GM08714 (cell line): ENCODE measurements at regions not wholly inside any gene's neighbourhood (a gene's known extent, or its start where the extent isn't known, plus 50 kb on each side); places are given as distances from the start of the nearest gene placed in this dataset.

ENCODE experiments used
- H3K4me3 ChIP-seq: fragments of 200-500 bp; sonication (Bioruptor generic); 2 replicates; pipeline ENCODE4 v1.5.1; 2014; ENCODE audit warnings: mild to moderate bottlenecking, low read length, inconsistent platforms
- ZNF274 ChIP-seq: IDR thresholded peaks from 2 replicates; pipeline ENCODE4 v1.6.1; 2012; ENCODE audit warnings: mild to moderate bottlenecking, low read depth, low read length

DNA sequence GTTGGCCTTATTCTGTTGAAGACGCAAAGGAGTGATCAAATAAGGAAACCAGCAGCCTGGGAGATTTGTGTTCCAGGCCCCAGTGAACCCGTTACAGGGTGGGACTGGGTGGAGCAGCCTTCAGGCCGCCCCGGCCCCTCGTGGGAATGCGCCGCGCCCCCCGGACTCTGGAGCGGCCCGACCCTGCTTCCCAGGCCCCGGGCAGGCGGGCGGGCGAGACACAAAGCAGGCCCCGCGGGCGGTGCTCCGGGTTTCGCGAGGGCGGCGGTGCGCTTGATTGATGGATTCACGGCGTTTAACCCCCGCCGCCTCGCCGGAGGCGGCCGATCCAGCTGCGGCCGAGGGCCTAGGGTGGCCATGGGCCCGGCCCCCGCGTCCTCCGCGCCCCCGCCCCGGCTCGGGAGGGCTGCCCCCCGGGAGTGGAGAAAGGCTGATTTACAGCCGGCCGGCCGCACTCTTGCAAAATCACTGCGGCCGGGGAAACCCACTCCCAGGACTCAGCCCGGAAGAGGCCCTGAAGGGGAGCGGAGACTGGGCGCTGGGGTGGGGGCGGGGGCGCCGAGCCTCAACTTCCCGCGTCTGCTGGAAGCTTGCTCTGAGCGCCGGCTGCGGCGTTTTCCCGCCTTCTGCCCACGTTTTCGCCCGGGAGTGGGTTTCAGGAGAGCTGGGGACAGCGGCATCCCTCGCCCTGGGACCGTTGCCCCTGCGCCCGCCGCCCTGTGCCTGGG, 299.6 kb upstream of the NFE2L3 start:
- H3K4me3 ChIP-seq, result peak overlapping the region; percentile 3; the same call in 1 of the 2 replicates
- no peak for TF ChIP-seq ZNF274

DNA sequence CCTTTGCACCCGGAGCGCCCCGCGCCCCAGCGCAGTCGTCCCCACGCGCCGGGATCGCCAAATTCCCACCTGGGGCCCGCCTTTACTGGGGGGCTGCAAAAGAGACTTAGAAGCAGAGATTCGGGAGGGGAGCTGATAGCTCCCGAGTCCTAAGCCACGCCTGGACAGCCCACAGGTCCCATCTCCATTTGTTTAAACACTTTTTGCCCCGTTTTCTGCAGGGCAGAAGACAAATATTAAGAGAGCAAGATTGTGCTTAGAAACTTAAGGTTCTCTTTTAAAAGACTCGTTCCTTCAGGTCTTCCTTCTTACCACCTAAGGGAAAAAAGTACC, 299.1 kb upstream of the NFE2L3 start:
- no peak for TF ChIP-seq ZNF274
- peak overlapping the region; percentile 3; the same call in 1 of the 2 replicates for H3K4me3 ChIP-seq

DNA sequence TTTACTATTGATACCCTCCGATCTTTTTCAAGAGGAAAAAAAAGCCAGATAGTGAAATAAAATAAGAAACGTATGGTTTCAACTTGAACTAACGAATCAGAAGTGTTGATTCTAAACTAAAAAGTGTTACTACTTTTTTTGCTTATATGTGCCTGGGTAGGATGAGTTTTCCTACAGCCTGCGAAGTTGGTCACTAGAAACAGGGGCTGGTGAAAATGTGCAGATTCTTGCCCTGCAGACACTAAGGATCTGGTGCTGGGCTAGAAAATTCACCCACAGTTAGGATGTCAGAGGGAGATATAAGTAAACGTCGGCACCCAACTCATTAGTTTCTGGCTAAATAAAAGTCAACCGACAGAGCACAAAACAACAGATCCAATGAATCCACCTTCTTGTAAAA, 298.7 kb upstream of the NFE2L3 start:
- H3K4me3 ChIP-seq, result no peak overlapping the region
- TF ChIP-seq ZNF274, result no peak

DNA sequence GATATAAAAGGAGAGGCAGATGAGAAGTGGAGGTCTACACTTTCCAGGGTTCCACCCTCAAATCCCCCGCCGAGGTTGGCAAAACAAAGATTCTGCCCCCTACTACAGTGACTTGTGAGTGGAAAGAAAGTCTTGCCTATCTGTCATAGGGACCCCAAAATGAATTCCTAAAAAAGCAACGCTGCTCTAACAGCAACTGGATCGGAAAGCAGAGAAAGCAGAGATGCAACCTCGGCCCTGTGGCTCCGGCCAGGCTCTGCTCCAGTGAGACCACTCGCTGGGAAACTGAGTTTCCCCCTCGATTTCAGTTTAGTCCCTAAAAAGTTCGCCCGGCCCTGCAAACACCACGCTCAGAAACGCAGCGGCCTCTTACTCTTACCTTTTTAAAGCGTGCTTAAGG, 297.9 kb upstream of the NFE2L3 start:
- TF ChIP-seq ZNF274, result no peak
- no peak overlapping the region for H3K4me3 ChIP-seq

DNA sequence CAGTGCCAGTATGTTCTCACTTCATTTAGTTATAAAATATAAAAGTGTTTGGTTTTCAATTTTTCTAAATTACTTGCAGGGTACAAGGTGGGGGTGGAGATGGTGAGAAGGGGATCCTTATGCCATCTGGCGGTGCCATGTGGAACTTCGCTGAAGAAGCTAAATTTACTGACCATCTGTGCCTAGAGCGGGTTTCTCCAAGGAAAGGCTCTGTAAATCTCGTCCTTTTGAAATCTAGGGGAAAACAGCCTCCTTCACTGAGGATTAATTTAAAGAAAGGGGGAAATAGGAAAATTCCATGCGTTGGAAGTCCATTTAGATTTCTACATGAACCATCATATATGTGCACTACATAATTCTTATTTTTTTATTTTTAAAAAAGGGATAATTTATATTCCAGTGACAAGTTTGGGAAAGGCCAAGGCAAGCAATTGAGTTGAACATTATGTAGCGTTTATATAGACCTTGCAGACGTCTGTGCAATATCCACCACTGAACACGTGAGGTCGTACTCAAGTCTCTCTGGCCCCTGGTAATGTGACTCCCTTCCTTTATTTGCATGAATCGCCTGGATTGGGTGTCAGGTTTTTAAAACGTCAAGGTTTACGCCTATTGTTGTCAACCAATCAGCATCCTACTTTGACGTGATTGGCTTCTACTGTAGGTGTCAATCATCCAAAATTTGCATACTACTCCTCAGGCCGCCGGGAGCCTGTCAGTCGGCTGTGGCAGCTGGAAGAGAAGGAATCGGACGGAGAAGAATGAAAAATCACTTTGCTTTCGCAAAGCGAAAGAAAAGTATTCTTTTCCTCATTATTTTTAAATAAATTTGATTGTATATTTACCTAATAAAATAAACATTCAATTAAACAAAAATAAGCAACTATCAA, 297.1 kb upstream of the NFE2L3 start:
- no peak overlapping the region for H3K4me3 ChIP-seq
- no peak for TF ChIP-seq ZNF274

GRCh38 chr7:25855854-25856782, 295.9 kb upstream of the NFE2L3 start:
- TF ChIP-seq ZNF274, result no peak
- peak overlapping the region; percentile 67 for H3K4me3 ChIP-seq

DNA sequence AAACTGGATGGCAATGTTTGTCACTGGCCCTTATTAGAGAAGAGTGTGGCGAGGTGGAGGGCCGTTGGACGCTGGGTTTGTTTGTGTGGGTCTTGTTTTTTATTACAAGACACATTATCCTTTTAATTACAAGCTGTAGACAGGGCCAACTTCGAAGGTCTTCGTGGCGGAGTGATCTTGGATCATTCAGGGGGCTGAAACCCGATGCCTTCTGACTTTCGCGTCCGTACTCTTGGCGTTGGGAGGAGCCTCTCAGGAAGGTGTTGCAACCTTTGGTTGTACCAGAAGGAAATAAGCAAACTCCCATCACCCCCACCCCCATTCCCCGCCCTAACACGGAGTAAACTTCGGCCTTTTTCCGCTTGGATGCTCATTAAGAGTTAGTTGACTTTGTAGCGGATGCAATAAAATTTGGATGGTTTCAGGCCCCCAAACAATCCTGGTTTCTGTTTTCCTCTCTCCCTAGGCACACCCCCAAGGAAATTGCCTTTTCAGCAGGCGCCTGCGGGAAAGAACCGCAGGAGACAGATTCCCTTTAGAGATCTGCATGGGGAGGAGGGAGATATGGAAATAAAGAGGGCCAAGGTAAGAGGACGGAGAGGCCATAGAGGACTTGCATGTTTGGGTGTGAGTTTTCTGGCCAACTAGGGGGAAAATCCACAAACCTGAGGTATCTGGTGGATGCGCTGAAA, 294.5 kb upstream of the NFE2L3 start:
- H3K4me3 ChIP-seq, result peak overlapping the region; percentile 66
- TF ChIP-seq ZNF274, result no peak

DNA sequence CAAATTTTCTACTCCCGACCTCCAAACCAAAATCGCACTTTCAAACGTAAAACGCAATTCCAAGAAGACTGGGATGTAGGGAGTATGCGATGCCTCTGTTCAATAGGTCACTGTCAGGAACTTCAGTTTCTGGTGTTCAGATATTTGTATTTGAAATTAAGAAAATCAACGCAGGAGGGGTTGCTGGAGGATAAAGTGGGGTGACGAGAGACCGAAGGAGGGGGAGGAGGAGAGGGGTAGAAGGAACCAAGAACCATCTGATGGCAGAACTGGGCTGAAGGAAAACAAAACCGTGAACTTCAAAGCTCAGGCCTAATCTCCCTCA, 293.8 kb upstream of the NFE2L3 start:
- no peak for TF ChIP-seq ZNF274
- no peak overlapping the region for H3K4me3 ChIP-seq

DNA sequence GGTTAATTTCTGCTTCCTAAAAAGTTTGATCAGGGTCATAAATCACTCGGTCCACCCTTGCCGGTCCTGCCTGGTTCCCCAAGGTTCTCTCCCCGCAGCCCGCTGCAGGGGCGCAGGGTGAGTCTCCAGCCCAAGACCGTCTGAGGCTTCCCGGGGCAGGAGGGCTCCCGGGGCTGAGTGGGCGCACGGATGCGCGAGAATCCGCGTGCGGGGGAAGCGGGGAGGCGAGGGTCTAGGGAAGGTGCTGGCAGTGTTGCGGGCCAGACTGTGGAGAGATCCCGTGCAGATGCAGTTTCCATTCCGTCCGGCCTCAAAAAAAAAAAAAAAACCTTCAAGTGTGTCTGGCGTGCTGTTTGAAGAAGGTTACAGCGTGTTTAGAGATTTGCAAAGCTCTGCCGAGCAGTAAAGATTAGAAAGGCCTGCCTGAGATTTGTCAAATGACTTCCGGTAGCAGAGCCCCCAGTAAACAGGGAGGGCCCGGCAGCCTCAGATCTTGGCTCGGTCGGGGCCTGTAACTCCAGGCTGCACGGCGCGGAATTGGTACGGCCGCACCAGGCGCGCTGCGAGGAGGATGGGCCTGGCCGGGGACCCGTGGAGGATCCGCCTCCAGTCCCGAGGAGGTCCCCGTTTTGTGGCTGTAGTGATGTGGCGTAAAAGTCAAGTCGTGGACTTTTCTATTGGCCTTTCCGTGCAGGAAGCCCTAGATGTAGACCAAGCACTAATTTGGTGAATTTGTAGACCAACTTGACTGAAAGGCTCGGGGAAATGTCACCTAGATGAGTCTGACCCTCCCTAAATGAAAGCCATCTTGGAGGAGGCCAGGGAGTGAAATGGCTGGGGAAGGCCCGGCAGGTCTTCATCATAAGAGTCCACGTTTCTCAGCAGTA, 293.2 kb upstream of the NFE2L3 start:
- no peak for TF ChIP-seq ZNF274
- H3K4me3 ChIP-seq, result no peak overlapping the region

GRCh38 chr7:25859412-25860274, 292.4 kb upstream of the NFE2L3 start:
- no peak for TF ChIP-seq ZNF274
- no peak overlapping the region for H3K4me3 ChIP-seq

DNA sequence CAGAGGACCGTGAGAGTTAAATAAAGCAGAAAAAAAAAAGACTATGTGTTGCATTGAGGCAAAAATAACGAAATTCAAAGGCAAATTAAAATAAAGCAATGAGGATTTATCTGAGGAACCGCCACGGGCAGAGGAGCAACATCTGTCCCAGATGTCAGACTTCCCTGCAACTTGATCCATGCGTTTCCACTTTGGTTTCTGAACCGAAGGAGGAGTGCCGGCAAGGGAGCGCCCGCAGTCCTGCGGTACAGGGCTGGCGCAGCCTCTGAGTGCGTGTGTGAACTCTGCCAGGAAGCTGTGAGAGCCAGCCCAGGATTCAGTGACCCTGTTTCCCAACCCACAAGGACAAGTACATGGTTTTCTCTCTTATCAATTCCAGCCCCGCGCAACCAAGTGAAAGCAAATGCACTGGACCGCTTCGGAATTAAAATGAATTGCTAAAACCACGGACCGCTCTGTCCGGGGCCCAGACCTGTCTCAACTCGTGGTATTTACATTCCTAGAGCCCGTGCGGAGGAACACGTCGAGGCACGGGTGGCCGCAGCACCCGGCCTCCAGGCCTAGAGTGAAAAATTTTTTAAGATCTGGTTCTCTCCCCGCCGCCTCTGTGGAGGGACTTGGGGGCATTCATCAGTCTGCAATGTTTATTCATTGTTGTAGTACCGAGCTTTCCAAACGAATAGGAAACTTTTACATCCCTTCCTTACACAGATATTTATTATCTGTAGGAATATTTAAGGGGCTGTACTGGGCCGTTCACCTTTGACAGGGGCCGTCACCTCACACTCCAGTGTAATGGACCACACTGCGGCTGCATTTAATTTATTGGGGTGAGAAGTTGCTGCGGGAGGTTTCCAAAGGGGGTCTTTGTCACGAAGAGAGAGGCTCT, 291.5 kb upstream of the NFE2L3 start:
- no peak for TF ChIP-seq ZNF274
- H3K4me3 ChIP-seq, result no peak overlapping the region
